SK-N-SH (cell line): ENCODE measurements at regions not wholly inside any gene's neighbourhood (a gene's known extent, or its start where the extent isn't known, plus 50 kb on each side); places are given as distances from the start of the nearest gene placed in this dataset.

ENCODE experiments used
- CTCF ChIA-PET: fragments of 300-600, 350-600 bp; formaldehyde crosslinking; extraction: SDS; loops from one replicate; lab custom pipeline; 2021; lab: Yijun Ruan, JAX
- POLR2A ChIA-PET: fragments of 350-600 bp; sonication (Branson Sonifier 250); formaldehyde crosslinking; extraction: SDS; loops from one replicate; lab custom pipeline; 2020; ENCODE audit warnings: antibody characterized with exemption, inconsistent platforms; lab: Yijun Ruan, JAX
- DNase-seq: peaks from one replicate; pipeline ENCODE4 v3.0.0; 2012
- H2AFZ ChIP-seq: fragments of 200-600 bp; sonication (generic); 2 replicates; pipeline ENCODE4 v1.8.1; 2016; ENCODE audit warnings: antibody characterized with exemption, mild to moderate bottlenecking, low read depth
- H3F3A ChIP-seq: fragments of 200-600 bp; sonication (generic); replicated peaks from 2 replicates; pipeline ENCODE3; 2016; ENCODE audit warnings: antibody characterized with exemption, mild to moderate bottlenecking; ENCODE audit not compliant: insufficient read depth
- H3K27ac ChIP-seq, 2 experiments: fragments of 200-500 bp in 1 of 2; fragments of 200-600 bp in 1 of 2; sonication (Bioruptor generic) in 1 of 2; sonication (generic), shearing (Covaris generic) in 1 of 2; 2 replicates each; pipeline versions ENCODE4 v1.5.1 to v1.6.1; 2014 to 2016; ENCODE audit warnings: low read depth in 2 of 2, inconsistent platforms in 1 of 2, low read length in 1 of 2, mild to moderate bottlenecking in 1 of 2, mixed read lengths in 1 of 2
- H3K27me3 ChIP-seq: fragments of 200-600 bp; sonication (generic), shearing (Covaris generic); 2 replicates; pipeline ENCODE4 v1.6.1; 2016; ENCODE audit warnings: mixed run types; ENCODE audit not compliant: insufficient read depth
- H3K36me3 ChIP-seq, 2 experiments: fragments of 200-500 bp in 1 of 2; fragments of 200-600 bp in 1 of 2; sonication (Bioruptor generic) in 1 of 2; sonication (generic) in 1 of 2; replicated peaks in 1 of 2; 2 replicates each; pipeline versions ENCODE3 to v1.5.1; 2014 to 2016; ENCODE audit warnings: low read length in 1 of 2, mild to moderate bottlenecking in 1 of 2; ENCODE audit not compliant: insufficient read depth in 2 of 2, control insufficient read depth in 1 of 2
- H3K4me1 ChIP-seq, 2 experiments: fragments of 200-500 bp in 1 of 2; fragments of 200-600 bp in 1 of 2; sonication (Bioruptor generic) in 1 of 2; sonication (generic), shearing (Covaris generic) in 1 of 2; 2 replicates each; pipeline versions ENCODE4 v1.5.1 to v1.6.1; 2014 to 2016; ENCODE audit warnings: low read depth in 1 of 2, low read length in 1 of 2, mixed run types in 1 of 2; ENCODE audit not compliant: insufficient read depth in 2 of 2, control insufficient read depth in 1 of 2
- H3K4me2 ChIP-seq: fragments of 200-600 bp; sonication (generic), shearing (Covaris generic); 2 replicates; pipeline ENCODE4 v1.6.1; 2017; ENCODE audit warnings: mixed run types
- H3K4me3 ChIP-seq, 2 experiments: fragments of 200-500 bp in 1 of 2; fragments of 200-600 bp in 1 of 2; sonication (Bioruptor generic) in 1 of 2; sonication (generic), shearing (Covaris generic) in 1 of 2; 2 replicates each; pipeline versions ENCODE4 v1.5.1 to v1.8.1; 2014 to 2016; ENCODE audit warnings: low read depth in 2 of 2, inconsistent platforms in 1 of 2, low read length in 1 of 2, mild to moderate bottlenecking in 1 of 2, mixed read lengths in 1 of 2, moderate library complexity in 1 of 2
- H3K79me2 ChIP-seq: fragments of 200-600 bp; sonication (generic); 2 replicates; pipeline ENCODE4 v1.8.1; 2017; ENCODE audit warnings: mild to moderate bottlenecking; ENCODE audit not compliant: insufficient read depth
- H3K9ac ChIP-seq: fragments of 200-600 bp; sonication (generic); 2 replicates; pipeline ENCODE4 v1.6.1; 2017; ENCODE audit warnings: mixed run types
- H3K9me2 ChIP-seq: fragments of 200-600 bp; sonication (generic); 2 replicates; pipeline ENCODE4 v1.6.1; 2017; ENCODE audit warnings: mixed run types
- H3K9me3 ChIP-seq: fragments of 200-600 bp; sonication (generic); 2 replicates; pipeline ENCODE4 v1.6.1; 2017; ENCODE audit warnings: mixed run types, mild to moderate bottlenecking, moderate library complexity
- H4K20me1 ChIP-seq: fragments of 200-600 bp; sonication (generic); 2 replicates; pipeline ENCODE4 v1.6.1; 2017; ENCODE audit warnings: mild to moderate bottlenecking, mixed run types; ENCODE audit not compliant: insufficient read depth
- CHD2 ChIP-seq: fragments of 150-350 bp; IDR thresholded peaks from 2 replicates; pipeline ENCODE4 v1.6.1; 2018; ENCODE audit warnings: low read length; ENCODE audit not compliant: partially characterized antibody
- CTCF ChIP-seq: fragments of 200-600 bp; sonication (generic); IDR thresholded peaks from 2 replicates; pipeline ENCODE4 v1.6.1; 2017; ENCODE audit warnings: antibody characterized with exemption, mild to moderate bottlenecking, moderate library complexity
- ELF1 ChIP-seq: IDR thresholded peaks from 2 replicates; pipeline ENCODE4 v1.4.0; 2012
- EP300 ChIP-seq, 2 experiments: IDR thresholded peaks; 2 replicates each; pipeline versions ENCODE4 v1.4.0 to v1.6.1; 2012; ENCODE audit warnings: borderline replicate concordance in 1 of 2, low read depth in 1 of 2, low read length in 1 of 2
- EZH2phosphoT487 ChIP-seq: fragments of 200-600 bp; sonication (generic); IDR thresholded peaks from 2 replicates; pipeline ENCODE4 v1.6.1; 2017; ENCODE audit warnings: low read depth, mixed run types, mild to moderate bottlenecking, antibody characterized with exemption, moderate library complexity, borderline replicate concordance
- FOSL2 ChIP-seq: IDR thresholded peaks from 2 replicates; pipeline ENCODE4 v1.4.0; 2012; ENCODE audit warnings: low read depth, mild to moderate bottlenecking, moderate library complexity, borderline replicate concordance
- FOXM1 ChIP-seq: IDR thresholded peaks from 2 replicates; pipeline ENCODE4 v1.4.0; 2012; ENCODE audit warnings: low read depth, mild to moderate bottlenecking
- GATA2 ChIP-seq: sonication (generic); formaldehyde crosslinking; IDR thresholded peaks from 2 replicates; pipeline ENCODE4 v1.5.0; 2020; ENCODE audit warnings: mild to moderate bottlenecking, missing genetic modification reagents
- IRF3 ChIP-seq: fragments of 150-350 bp; IDR thresholded peaks from 2 replicates; pipeline ENCODE4 v1.6.1; 2016; ENCODE audit warnings: mild to moderate bottlenecking, low read depth, low read length
- JUND ChIP-seq: IDR thresholded peaks from 2 replicates; pipeline ENCODE4 v1.4.0; 2012
- MXI1 ChIP-seq: IDR thresholded peaks from 2 replicates; pipeline ENCODE4 v1.6.1; 2012; ENCODE audit warnings: mild to moderate bottlenecking, low read depth, low read length, improper control_type of control experiment
- NRF1 ChIP-seq: IDR thresholded peaks from 2 replicates; pipeline ENCODE4 v1.6.1; 2012; ENCODE audit warnings: low read depth, mild to moderate bottlenecking, low read length
- RAD21 ChIP-seq: IDR thresholded peaks from 2 replicates; pipeline ENCODE4 v1.6.1; 2012; ENCODE audit warnings: mild to moderate bottlenecking, low read length
- RCOR1 ChIP-seq: fragments of 150-350 bp; IDR thresholded peaks from 2 replicates; pipeline ENCODE4 v1.6.1; 2017; ENCODE audit warnings: antibody characterized with exemption, low read length
- RFX5 ChIP-seq: IDR thresholded peaks from 2 replicates; pipeline ENCODE4 v1.6.1; 2012; ENCODE audit warnings: mild to moderate bottlenecking, improper control_type of control experiment, low read length
- SMC3 ChIP-seq: IDR thresholded peaks from 2 replicates; pipeline ENCODE4 v1.6.1; 2012; ENCODE audit warnings: low read depth, low read length, improper control_type of control experiment
- TCF12 ChIP-seq: IDR thresholded peaks from 2 replicates; pipeline ENCODE4 v1.4.0; 2012
- USF1 ChIP-seq: IDR thresholded peaks from 2 replicates; pipeline ENCODE4 v1.4.0; 2012; ENCODE audit warnings: low read depth, borderline replicate concordance
- YY1 ChIP-seq: IDR thresholded peaks from 2 replicates; pipeline ENCODE4 v1.4.0; 2012; ENCODE audit warnings: low read depth, mild to moderate bottlenecking
- WGBS: methylation state at CpG from one replicate; pipeline ENCODE4 v1.1.6; 2017; ENCODE audit warnings: low lambda C conversion rate; 5-methylcytosine and 5-hydroxymethylcytosine counted together

GRCh38 chr14:87286191-87286590 is 706.8 kb downstream of the GALC start:
- H3F3A ChIP-seq, result no peaks in the 10 kb centered on the region
- no peaks in the 10 kb centered on the region for H3K27me3 ChIP-seq
- H3K9ac ChIP-seq, result no peak overlapping the region
- TF ChIP-seq ELF1 (no peak), MXI1 (no peak), EP300 (IDR thresholded peaks at IDR 0.05; ENCODE audit: borderline replicate concordance in 1 of 2, low read depth in 1 of 2, low read length in 1 of 2) (no peak), RCOR1 (no peak), IRF3 (no peak), FOXM1 (no peak), SMC3 (no peak), YY1 (no peak), TCF12 (no peak), RAD21 (no peak), USF1 (no peak), GATA2 (no peak), CHD2 (no peak), EZH2phosphoT487 (no peak), FOSL2 (no peak), RFX5 (no peak), JUND (no peak), NRF1 (no peak), CTCF (no peak)
- ChIA-PET CTCF (no interaction called here), POLR2A (no interaction called here)
- no peak for DNase-seq
- no peaks in the 10 kb centered on the region for H3K36me3 ChIP-seq
- H3K4me1 ChIP-seq, result no peaks in the 10 kb centered on the region
- H3K4me2 ChIP-seq, result no peak overlapping the region
- H3K4me3 ChIP-seq, result no peak overlapping the region
- no peak overlapping the region for H3K27ac ChIP-seq
- no peaks in the 10 kb centered on the region for H3K79me2 ChIP-seq
- no peak overlapping the region for H2AFZ ChIP-seq
- 0% methylated on average over 1 of the region's 1 CpG for WGBS
- no peaks in the 10 kb centered on the region for H3K9me2 ChIP-seq
- 0 out of 2 replicates have a peak, but pooled peaks cover 2% of the 10 kb centered on the region for H3K9me3 ChIP-seq
- no peaks in the 10 kb centered on the region for H4K20me1 ChIP-seq
